ENCODE measurements at regions not wholly inside any gene's neighbourhood (a gene's known extent, or its start where the extent isn't known, plus 50 kb on each side); places are given as distances from the start of the nearest gene placed in this dataset.

- in situ Hi-C loops (cut with HindIII; ENCODE audit: low pct_ligation_motif_present, low pct_unique_long_range_greater_than_20kb, low sequenced_read_pairs), result no loop called here
- no peak for DNase-seq
Observed at GRCh38 chr20:11114382-11114781, 440.6 kb upstream of the JAG1 start.

- DNase-seq, result peak; percentile 27
- in situ Hi-C loops (cut with HindIII; ENCODE audit: low pct_ligation_motif_present, low pct_unique_long_range_greater_than_20kb, low sequenced_read_pairs), result no loop called here
Observed at GRCh38 chr20:11117808-11118528, 444.2 kb upstream of the JAG1 start.

GRCh38 chr20:11118802-11119380 is 445.1 kb upstream of the JAG1 start:
- in situ Hi-C loops (cut with HindIII; ENCODE audit: low pct_ligation_motif_present, low pct_unique_long_range_greater_than_20kb, low sequenced_read_pairs), result no loop called here
- DNase-seq, result no peak

GRCh38 chr20:11119573-11119972 is 445.8 kb upstream of the JAG1 start:
- in situ Hi-C loops (cut with HindIII; ENCODE audit: low pct_ligation_motif_present, low pct_unique_long_range_greater_than_20kb, low sequenced_read_pairs), result no loop called here
- no peak for DNase-seq

GRCh38 chr20:11120431-11120830 is 446.6 kb upstream of the JAG1 start:
- DNase-seq, result no peak
- in situ Hi-C loops (cut with HindIII; ENCODE audit: low pct_ligation_motif_present, low pct_unique_long_range_greater_than_20kb, low sequenced_read_pairs), result no loop called here

- no peak for DNase-seq
- in situ Hi-C loops (cut with HindIII; ENCODE audit: low pct_ligation_motif_present, low pct_unique_long_range_greater_than_20kb, low sequenced_read_pairs), result no loop called here
Observed at GRCh38 chr20:11124849-11125505, 451.2 kb upstream of the JAG1 start.

- in situ Hi-C loops (cut with HindIII; ENCODE audit: low pct_ligation_motif_present, low pct_unique_long_range_greater_than_20kb, low sequenced_read_pairs), result no loop called here
Observed at GRCh38 chr20:11128220-11128718, 454.5 kb upstream of the JAG1 start.

GRCh38 chr20:11128721-11129120 is 454.9 kb upstream of the JAG1 start:
- DNase-seq, result no peak
- in situ Hi-C loops (cut with HindIII; ENCODE audit: low pct_ligation_motif_present, low pct_unique_long_range_greater_than_20kb, low sequenced_read_pairs), result no loop called here

More at GRCh38 chr20:11128220-11128718, 454.5 kb upstream of the JAG1 start:
- DNase-seq, result no peak

- no peak for DNase-seq
- in situ Hi-C loops (cut with HindIII; ENCODE audit: low pct_ligation_motif_present, low pct_unique_long_range_greater_than_20kb, low sequenced_read_pairs), result no loop called here
Observed at GRCh38 chr20:11130554-11131166, 456.9 kb upstream of the JAG1 start.

- no peak for DNase-seq
- in situ Hi-C loops (cut with HindIII; ENCODE audit: low pct_ligation_motif_present, low pct_unique_long_range_greater_than_20kb, low sequenced_read_pairs), result no loop called here
Observed at GRCh38 chr20:11132819-11133415, 459.1 kb upstream of the JAG1 start.

- no peak for DNase-seq
- in situ Hi-C loops (cut with HindIII; ENCODE audit: low pct_ligation_motif_present, low pct_unique_long_range_greater_than_20kb, low sequenced_read_pairs), result no loop called here
Observed at GRCh38 chr20:11136691-11137090, 462.9 kb upstream of the JAG1 start.

GRCh38 chr20:11137688-11138087 is 463.9 kb upstream of the JAG1 start:
- in situ Hi-C loops (cut with HindIII; ENCODE audit: low pct_ligation_motif_present, low pct_unique_long_range_greater_than_20kb, low sequenced_read_pairs), result no loop called here
- DNase-seq, result no peak

- in situ Hi-C loops (cut with HindIII; ENCODE audit: low pct_ligation_motif_present, low pct_unique_long_range_greater_than_20kb, low sequenced_read_pairs), result no loop called here
- no peak for DNase-seq
Observed at GRCh38 chr20:11140359-11140758, 466.6 kb upstream of the JAG1 start.

- DNase-seq, result no peak
- in situ Hi-C loops (cut with HindIII; ENCODE audit: low pct_ligation_motif_present, low pct_unique_long_range_greater_than_20kb, low sequenced_read_pairs), result no loop called here
Observed at GRCh38 chr20:11143481-11143880, 469.7 kb upstream of the JAG1 start.

GRCh38 chr20:11144114-11144950 is 470.5 kb upstream of the JAG1 start:
- in situ Hi-C loops (cut with HindIII; ENCODE audit: low pct_ligation_motif_present, low pct_unique_long_range_greater_than_20kb, low sequenced_read_pairs), result no loop called here

GRCh38 chr20:11145616-11146015 is 471.8 kb upstream of the JAG1 start:
- in situ Hi-C loops (cut with HindIII; ENCODE audit: low pct_ligation_motif_present, low pct_unique_long_range_greater_than_20kb, low sequenced_read_pairs), result no loop called here
- no peak for DNase-seq

More at GRCh38 chr20:11144114-11144950, 470.5 kb upstream of the JAG1 start:
- no peak for DNase-seq

- in situ Hi-C loops (cut with HindIII; ENCODE audit: low pct_ligation_motif_present, low pct_unique_long_range_greater_than_20kb, low sequenced_read_pairs), result no loop called here
- no peak for DNase-seq
Observed at GRCh38 chr20:11153819-11154218, 480.0 kb upstream of the JAG1 start.

- DNase-seq, result no peak
- in situ Hi-C loops (cut with HindIII; ENCODE audit: low pct_ligation_motif_present, low pct_unique_long_range_greater_than_20kb, low sequenced_read_pairs), result no loop called here
Observed at GRCh38 chr20:11155156-11155756, 481.5 kb upstream of the JAG1 start.

All from ACHN (cell line).